Fibroblast of skin of left biceps (primary cell): ENCODE measurements at regions not wholly inside any gene's neighbourhood (a gene's known extent, or its start where the extent isn't known, plus 50 kb on each side); places are given as distances from the start of the nearest gene placed in this dataset.

Experiments
- DNase-seq, 2 experiments: peaks; one replicate each; pipeline ENCODE4 v3.0.0-alpha.2; 2013; ENCODE audit warnings: low read depth in 2 of 2

- DNase-seq = no peak
Observed at GRCh38 chr5:155068616-155069100, 55.1 kb downstream of the KIF4B start.

- DNase-seq = no peak
Observed at GRCh38 chr5:155069961-155070360, 56.4 kb downstream of the KIF4B start.

GRCh38 chr5:155070781-155071180, 57.2 kb downstream of the KIF4B start:
- no peak for DNase-seq

- DNase-seq = no peak
Observed at GRCh38 chr5:155076379-155076778, 62.8 kb downstream of the KIF4B start.

GRCh38 chr5:155079698-155080097, 66.1 kb downstream of the KIF4B start:
- DNase-seq = no peak

GRCh38 chr5:155080721-155081120, 67.2 kb downstream of the KIF4B start:
- DNase-seq = no peak

GRCh38 chr5:155081618-155082017, 68.1 kb downstream of the KIF4B start:
- DNase-seq = no peak

GRCh38 chr5:155082401-155082800, 68.8 kb downstream of the KIF4B start:
- DNase-seq = peak; percentile 50 to 59

- no peak for DNase-seq
Observed at GRCh38 chr5:155085282-155085989, 71.9 kb downstream of the KIF4B start.

- no peak for DNase-seq
Observed at GRCh38 chr5:155087036-155087435, 73.5 kb downstream of the KIF4B start.

GRCh38 chr5:155088811-155089210, 75.3 kb downstream of the KIF4B start:
- DNase-seq = no peak

GRCh38 chr5:155089643-155090042, 76.1 kb downstream of the KIF4B start:
- no peak for DNase-seq

- DNase-seq = peak; percentile 20 to 28
Observed at GRCh38 chr5:155091063-155091648, 77.6 kb downstream of the KIF4B start.

GRCh38 chr5:155091768-155092717, 78.5 kb downstream of the KIF4B start:
- DNase-seq = no peak

- no peak for DNase-seq
Observed at GRCh38 chr5:155094455-155094854, 80.9 kb downstream of the KIF4B start.

- DNase-seq = no peak
Observed at GRCh38 chr5:155097995-155098394, 84.4 kb downstream of the KIF4B start.

- no peak for DNase-seq
Observed at GRCh38 chr5:155098433-155098832, 84.9 kb downstream of the KIF4B start.

- DNase-seq = no peak
Observed at GRCh38 chr5:155101697-155102096, 88.1 kb downstream of the KIF4B start.

- no peak for DNase-seq
Observed at GRCh38 chr5:155103146-155103545, 89.6 kb downstream of the KIF4B start.

GRCh38 chr5:155104441-155104840, 90.9 kb downstream of the KIF4B start:
- no peak for DNase-seq

- DNase-seq = no peak
Observed at GRCh38 chr5:155106221-155106620, 92.7 kb downstream of the KIF4B start.

- no peak for DNase-seq
Observed at GRCh38 chr5:155113888-155114287, 100.3 kb downstream of the KIF4B start.
